Peyer's patch (tissue), 4 donors: ENCODE measurements at regions not wholly inside any gene's neighbourhood (a gene's known extent, or its start where the extent isn't known, plus 50 kb on each side); places are given as distances from the start of the nearest gene placed in this dataset.
"Not testable (repeated sequence)": the region's sequence is repeated elsewhere in the genome, so short reads cannot be mapped to it uniquely, and the experiment has no call there.

ENCODE experiments used
- DNase-seq, 3 donors: peaks; one replicate each; pipeline ENCODE4 v3.0.0-alpha.2; 2017 to 2019
- H3K27ac ChIP-seq, 4 donors: fragments of 200-600 bp; sonication (generic); one replicate each; pipeline ENCODE4 v1.5.1; 2016 to 2019
- H3K27me3 ChIP-seq, 2 donors: fragments of 200-600 bp; sonication (generic); one replicate each; pipeline ENCODE4 v1.5.1; 2019
- H3K36me3 ChIP-seq, 3 donors: fragments of 200-600 bp; sonication (generic); one replicate each; pipeline ENCODE4 v1.5.1; 2016 to 2019
- H3K4me1 ChIP-seq, 4 donors: fragments of 200-600 bp; sonication (generic); one replicate each; pipeline ENCODE4 v1.5.1; 2016 to 2019
- H3K4me3 ChIP-seq, 4 donors: fragments of 200-600 bp; sonication (generic); 1 replicate in 3 of 4; 2 replicates in 1 of 4; pipeline ENCODE4 v1.5.1; 2016 to 2019; ENCODE audit warnings: mild to moderate bottlenecking in 1 of 4
- H3K9me3 ChIP-seq, 4 donors: fragments of 200-600 bp; sonication (generic); one replicate each; pipeline ENCODE4 v1.5.1; 2016 to 2019; ENCODE audit warnings: mild to moderate bottlenecking in 1 of 4
- CTCF ChIP-seq, 6 experiments: fragments of 450-650 bp in 4 of 6; fragments of 200-600 bp in 2 of 6; sonication (generic) in 1 of 6; IDR thresholded peaks; one replicate each; pipeline ENCODE4 v1.5.1; 2017 to 2019; ENCODE audit warnings: antibody characterized with exemption in 6 of 6, mild to moderate bottlenecking in 3 of 6, moderate library complexity in 1 of 6
- POLR2A ChIP-seq, 2 donors: fragments of 450-650 bp; IDR thresholded peaks; one replicate each; pipeline ENCODE4 v1.5.1; 2017; ENCODE audit warnings: antibody characterized with exemption in 2 of 2, mild to moderate bottlenecking in 2 of 2, moderate library complexity in 2 of 2

- no peak overlapping the region for H3K4me3 ChIP-seq
- no peaks in the 10 kb centered on the region for H3K36me3 ChIP-seq
- H3K9me3 ChIP-seq: no peaks in the 10 kb centered on the region
- no peak for DNase-seq
- no peaks in the 10 kb centered on the region for H3K27me3 ChIP-seq
- no peak overlapping the region for H3K27ac ChIP-seq
- no peaks in the 10 kb centered on the region for H3K4me1 ChIP-seq
- no peak for TF ChIP-seq CTCF (IDR thresholded peaks at IDR 0.05)
- no peak for TF ChIP-seq POLR2A (IDR thresholded peaks at IDR 0.05)
Measured at GRCh38 chr3:18177271-18177670, 247.9 kb downstream of the SATB1 start.

GRCh38 chr3:18173891-18174290, 251.2 kb downstream of the SATB1 start:
- H3K4me3 ChIP-seq, H3K9me3 ChIP-seq, H3K27me3 ChIP-seq, DNase-seq, H3K36me3 ChIP-seq, H3K27ac ChIP-seq, H3K4me1 ChIP-seq: not testable (repeated sequence)

- H3K27me3 ChIP-seq: no peaks in the 10 kb centered on the region
- no peak overlapping the region for H3K27ac ChIP-seq
- H3K4me1 ChIP-seq: no peaks in the 10 kb centered on the region
- TF ChIP-seq CTCF (IDR thresholded peaks at IDR 0.05): no peak
- TF ChIP-seq POLR2A (IDR thresholded peaks at IDR 0.05): no peak
- H3K4me3 ChIP-seq: no peak overlapping the region
- H3K9me3 ChIP-seq: no peaks in the 10 kb centered on the region
- DNase-seq: no peak
- no peaks in the 10 kb centered on the region for H3K36me3 ChIP-seq
Measured at GRCh38 chr3:18159681-18160080, 265.5 kb downstream of the SATB1 start.

- H3K27ac ChIP-seq: no peak overlapping the region
- DNase-seq: peak in 1 of 3 donors; percentile 61
- no peak overlapping the region for H3K4me3 ChIP-seq
Measured at GRCh38 chr3:18153571-18154173, 271.5 kb downstream of the SATB1 start.

GRCh38 chr3:18151199-18151598, 273.9 kb downstream of the SATB1 start:
- DNase-seq: no peak
- Histone ChIP-seq H3K4me3 (no peak overlapping the region), H3K36me3 (no peaks in the 10 kb centered on the region), H3K4me1 (no peaks in the 10 kb centered on the region), H3K27me3 (no peaks in the 10 kb centered on the region), H3K27ac (no peak overlapping the region), H3K9me3 (no peaks in the 10 kb centered on the region)
- TF ChIP-seq CTCF (IDR thresholded peaks at IDR 0.05) (no peak), POLR2A (IDR thresholded peaks at IDR 0.05) (no peak)

More at GRCh38 chr3:18153571-18154173, 271.5 kb downstream of the SATB1 start:
- H3K36me3 ChIP-seq: no peaks in the 10 kb centered on the region
- no peaks in the 10 kb centered on the region for H3K4me1 ChIP-seq
- H3K9me3 ChIP-seq: no peaks in the 10 kb centered on the region
- H3K27me3 ChIP-seq: no peaks in the 10 kb centered on the region
- no peak for TF ChIP-seq CTCF (IDR thresholded peaks at IDR 0.05)
- no peak for TF ChIP-seq POLR2A (IDR thresholded peaks at IDR 0.05)

- Histone ChIP-seq H3K4me3 (no peak overlapping the region), H3K27ac (no peak overlapping the region), H3K27me3 (no peaks in the 10 kb centered on the region), H3K36me3 (no peaks in the 10 kb centered on the region), H3K9me3 (no peaks in the 10 kb centered on the region), H3K4me1 (no peaks in the 10 kb centered on the region)
- no peak for DNase-seq
- TF ChIP-seq POLR2A (IDR thresholded peaks at IDR 0.05) (no peak), CTCF (IDR thresholded peaks at IDR 0.05) (no peak)
Measured at GRCh38 chr3:18149935-18150334, 275.2 kb downstream of the SATB1 start.
